OCI-M1 (cell line): ENCODE measurements at regions not wholly inside any gene's neighbourhood (a gene's known extent, or its start where the extent isn't known, plus 50 kb on each side); places are given as distances from the start of the nearest gene placed in this dataset.

ENCODE experiments used
- DNase-seq: peaks from one replicate; lab custom pipeline; 2025; lab: John Stamatoyannopoulos, UW

DNA sequence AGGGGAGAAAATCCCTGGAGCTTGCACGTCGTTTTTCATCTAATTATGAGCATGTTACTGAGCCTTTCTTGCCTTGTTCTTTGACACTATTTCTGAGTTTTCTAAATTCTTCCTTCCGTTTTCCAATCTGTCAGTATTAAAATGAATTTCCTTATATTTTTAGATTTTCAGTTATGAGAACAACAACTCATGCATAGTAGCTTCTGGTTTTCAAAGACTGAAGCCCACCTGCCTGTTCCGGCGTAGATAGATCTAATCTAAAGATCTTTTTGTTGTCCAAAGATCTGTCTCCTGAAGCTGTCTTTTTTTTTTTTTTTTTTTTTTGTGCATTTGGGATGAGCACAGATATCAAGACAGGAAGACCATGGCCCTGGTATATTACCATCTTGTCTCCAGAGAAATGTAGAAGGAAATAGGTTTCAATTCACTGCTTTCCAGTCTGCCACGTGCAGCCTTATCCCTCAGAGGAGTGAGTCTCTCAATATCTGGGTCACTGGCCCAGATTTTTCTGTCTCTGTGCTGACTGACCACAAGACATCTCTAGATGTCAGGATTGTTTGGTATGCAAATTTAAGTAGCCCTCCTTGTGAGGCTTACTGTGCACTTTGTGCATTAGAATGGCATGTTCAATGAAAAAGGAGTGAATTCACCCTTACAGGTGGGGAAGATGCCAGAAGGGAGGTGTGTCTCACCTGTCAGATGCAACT is 222.3 kb upstream of the TMC3 start:
- no peak for DNase-seq

DNA sequence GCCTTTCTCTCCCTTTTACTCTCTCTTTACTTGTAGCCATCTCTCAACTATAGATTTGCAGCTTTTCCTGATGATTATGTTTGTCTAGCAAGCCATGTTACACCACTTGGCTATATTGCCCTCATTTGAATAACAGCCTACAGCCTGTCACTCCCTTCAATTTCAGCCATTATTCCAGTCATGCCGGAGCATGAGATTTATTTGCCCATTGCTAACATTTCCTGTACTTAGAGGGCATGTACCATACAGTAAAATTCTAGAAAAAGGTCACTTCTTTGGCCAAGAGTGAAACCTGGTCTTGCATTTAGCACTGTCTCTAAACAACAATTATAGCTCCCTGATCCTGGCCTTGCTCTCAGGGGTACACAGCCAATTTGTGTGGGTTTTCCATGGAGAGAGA is 221.7 kb upstream of the TMC3 start:
- no peak for DNase-seq

- no peak for DNase-seq
These were observed 215.7 kb upstream of the TMC3 start for GRCh38 chr15:81589671-81590070.

DNA sequence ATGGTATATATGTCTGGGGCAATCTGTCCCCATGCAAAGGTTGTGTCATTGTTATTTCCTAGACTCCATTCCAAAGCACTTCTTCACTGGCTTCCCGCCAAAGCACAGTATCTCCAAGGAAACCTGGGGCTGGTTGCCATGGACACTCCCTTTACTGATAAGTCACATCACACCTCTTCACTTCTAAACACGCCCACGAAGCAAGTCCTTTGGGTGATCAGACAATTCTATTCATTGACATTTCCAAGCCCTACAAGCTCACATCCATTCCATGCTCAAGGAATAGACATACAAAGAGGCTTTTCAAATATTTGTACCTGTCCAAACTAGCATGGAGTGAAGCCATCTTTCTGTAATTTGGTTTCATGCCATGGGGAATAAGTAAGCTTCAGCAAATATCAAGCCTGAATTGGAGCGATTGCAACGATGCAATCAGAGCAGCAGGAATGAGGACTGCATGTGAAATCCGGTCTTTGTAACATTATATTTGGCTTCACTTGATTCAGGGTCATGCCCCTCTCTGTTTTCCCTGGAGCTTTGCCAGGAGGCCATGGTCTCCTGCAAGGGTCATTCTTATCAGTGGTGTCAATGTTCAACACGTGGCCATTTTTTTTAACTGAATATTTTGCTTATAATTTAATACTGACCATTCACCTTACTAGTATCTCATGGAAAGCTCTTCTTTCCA is 201.6 kb upstream of the TMC3 start:
- peak; percentile 4 for DNase-seq

GRCh38 chr15:81573098-81573746 is 199.2 kb upstream of the TMC3 start:
- DNase-seq, result no peak

- no peak for DNase-seq
These were observed 198.2 kb upstream of the TMC3 start for GRCh38 chr15:81572190-81572589.

DNA sequence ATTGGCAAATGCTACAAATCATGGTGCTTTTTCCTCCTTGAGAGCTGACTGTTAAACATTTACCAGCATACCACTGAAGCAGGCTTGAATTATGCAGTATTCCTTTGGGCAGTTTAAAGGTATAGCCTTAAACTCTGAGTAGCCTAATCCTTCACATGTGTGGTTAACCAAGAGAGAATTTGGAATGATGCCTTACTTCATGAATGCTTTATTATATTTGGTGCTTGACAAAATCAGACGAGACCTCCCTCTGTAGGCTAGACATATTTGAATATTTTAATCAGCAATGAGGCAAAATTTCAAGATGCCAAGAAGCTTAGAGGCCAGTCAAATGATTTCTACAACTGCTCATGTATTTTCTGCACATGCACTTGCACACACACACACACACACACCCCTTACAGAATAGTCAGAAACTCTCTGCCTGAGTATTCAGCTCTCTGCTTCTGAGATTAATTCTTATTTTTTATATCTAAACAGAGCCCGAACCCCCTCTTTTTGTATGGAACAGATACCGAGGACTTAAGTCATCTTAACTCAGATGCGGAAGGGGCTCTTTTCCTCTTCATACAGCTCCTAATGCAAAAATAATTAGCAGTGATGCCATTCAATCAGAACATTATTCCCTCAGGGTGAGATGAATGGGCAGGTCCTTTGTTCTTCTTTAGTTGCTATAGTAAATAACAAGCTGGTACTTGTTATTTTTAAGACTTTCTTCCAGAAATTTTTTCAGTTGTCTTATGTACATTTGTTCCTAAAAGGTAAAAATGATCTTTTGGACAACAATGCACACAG is 195.5 kb upstream of the TMC3 start:
- DNase-seq, result no peak

GRCh38 chr15:81567924-81568323 is 193.9 kb upstream of the TMC3 start:
- no peak for DNase-seq

DNA sequence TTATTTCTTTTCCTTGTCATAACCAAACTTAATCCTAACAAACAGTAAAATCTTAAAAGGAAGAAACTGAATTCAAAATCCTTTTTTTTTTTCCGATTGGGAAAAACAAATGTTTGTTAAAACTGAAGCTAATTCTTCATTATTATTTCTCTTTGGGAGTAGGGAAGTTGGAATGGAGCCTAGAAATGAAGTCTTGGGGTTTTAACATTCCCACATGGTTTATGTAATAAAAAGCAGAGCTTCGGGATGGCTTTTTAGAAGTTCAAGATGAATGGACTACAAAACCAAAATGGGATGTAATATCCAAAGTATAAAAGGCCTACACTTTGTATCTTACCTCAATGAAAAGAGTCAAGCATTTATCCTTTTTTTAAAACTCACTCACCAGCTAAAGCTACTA is 189.0 kb upstream of the TMC3 start:
- DNase-seq, result no peak

DNA sequence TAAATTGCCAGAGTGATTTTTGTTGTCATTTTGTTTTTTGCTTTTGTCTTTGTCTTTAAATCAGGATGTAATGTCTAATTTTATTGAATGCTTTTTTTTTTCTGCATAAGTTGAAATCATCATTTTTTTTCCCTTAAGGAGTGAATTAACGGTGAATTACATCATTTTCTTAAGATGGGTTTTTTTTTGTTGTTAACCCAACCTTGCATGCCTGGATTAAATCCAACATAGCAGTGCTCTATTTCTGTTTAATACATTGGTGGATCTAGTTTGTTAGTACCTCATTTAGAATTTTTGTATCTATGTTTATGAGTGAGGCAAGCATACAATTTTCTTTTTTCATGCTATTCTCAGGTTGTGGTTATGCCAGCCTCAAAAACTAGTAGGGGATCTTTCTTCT is 186.4 kb upstream of the TMC3 start:
- no peak for DNase-seq

DNA sequence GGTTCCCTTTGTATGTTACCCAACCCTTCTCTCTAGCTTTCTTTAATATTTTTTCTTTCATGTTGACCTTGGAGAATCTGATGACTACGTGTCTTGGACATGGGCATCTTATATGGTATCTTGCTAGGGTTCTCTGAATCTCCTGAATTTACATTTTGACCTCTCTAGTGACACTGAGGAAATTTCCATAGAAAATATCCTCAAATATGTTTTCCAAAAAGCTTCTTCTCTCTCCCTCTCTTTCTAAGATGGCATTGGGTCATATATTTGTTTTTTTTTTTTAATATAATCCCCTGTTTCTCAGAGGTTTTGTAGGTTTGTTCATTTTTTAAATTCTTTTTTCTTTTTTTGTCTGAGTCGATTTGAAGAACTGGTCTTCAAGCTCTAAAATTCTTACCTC is 184.0 kb upstream of the TMC3 start:
- no peak for DNase-seq

- DNase-seq, result no peak
These were observed 181.3 kb upstream of the TMC3 start for GRCh38 chr15:81555346-81555745.

DNA sequence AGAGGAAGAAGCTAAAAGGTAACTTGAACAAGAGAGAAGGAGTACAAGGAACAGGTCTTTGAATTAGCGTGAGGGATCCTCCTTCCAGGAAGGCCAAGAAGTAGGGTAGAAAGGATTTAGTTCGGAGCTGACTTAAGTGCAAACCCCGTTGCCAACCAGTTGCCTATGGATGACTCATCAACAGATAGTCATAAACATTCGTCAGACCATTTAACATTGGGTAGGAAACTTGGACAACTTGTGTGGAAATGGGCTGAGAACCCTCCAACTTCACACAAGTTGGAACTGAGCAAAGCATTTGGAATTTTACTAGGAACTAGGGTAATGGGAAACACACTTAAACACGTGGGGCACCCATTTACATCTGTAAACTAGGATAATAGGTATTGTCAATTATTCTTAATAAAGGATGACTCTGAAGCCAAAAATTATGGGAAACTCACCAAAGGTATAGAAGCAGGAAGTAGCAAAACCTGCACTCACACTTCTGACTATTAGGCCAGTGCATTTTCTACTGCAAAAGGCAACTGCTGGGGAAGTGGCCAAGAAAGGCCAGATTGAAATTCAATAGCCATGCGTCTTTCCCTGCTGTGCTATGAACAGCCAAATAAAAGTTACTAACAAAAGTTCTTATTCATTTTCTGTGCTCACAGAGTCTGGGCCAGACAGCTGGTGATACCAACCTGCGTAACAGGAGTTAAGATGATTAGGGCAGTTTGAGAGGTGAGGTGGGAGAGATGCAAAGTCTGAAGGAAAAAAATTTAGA is 174.5 kb upstream of the TMC3 start:
- DNase-seq, result no peak

DNA sequence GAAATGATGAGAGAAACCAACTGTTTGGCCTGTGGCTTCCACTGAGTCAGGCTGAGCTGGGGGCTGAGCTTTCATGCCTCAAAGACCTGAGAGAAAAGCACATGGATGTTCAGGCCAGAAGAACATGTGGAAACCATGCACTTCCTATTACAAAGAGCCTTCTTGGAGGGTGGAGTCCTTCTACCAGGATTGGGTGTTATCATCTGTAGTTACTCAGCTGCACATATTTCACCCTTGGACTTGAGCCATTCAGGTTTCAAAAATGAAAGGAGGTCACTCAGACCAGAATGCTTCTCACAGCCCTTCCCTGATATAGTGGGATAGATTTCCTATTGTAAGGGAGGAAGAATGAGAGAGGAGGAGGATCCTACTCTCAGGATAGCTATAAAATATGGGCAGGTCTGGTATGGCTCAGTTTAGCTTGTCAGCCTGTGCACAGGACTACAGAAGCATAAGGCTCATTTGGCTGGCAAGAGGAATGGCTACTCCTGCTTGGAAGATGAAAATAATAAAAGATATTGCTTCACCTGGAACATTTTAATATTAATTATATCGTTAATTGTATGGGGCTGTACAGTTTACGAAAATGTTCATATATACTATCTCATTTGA is 173.6 kb upstream of the TMC3 start:
- DNase-seq, result no peak

GRCh38 chr15:81544385-81544784 is 170.4 kb upstream of the TMC3 start:
- DNase-seq, result no peak

DNA sequence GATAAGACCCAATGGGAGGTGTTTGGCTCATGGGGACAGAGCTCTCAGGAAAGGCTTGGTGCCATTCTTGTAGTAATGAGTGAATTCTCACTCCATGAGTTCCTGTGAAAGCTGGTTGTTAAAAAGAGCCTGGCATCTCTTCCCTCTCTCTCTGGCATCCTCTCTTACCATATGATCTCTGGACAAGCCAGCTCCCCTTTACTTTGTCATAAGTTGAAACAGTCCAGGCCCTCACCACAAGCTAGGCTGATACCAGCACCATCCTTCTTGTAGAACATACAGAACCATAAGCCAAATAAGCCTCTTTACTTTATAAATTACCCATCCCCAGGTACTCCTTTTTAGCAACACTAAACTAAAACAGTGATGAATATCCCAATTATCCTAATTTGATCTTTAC is 166.9 kb upstream of the TMC3 start:
- no peak for DNase-seq

DNA sequence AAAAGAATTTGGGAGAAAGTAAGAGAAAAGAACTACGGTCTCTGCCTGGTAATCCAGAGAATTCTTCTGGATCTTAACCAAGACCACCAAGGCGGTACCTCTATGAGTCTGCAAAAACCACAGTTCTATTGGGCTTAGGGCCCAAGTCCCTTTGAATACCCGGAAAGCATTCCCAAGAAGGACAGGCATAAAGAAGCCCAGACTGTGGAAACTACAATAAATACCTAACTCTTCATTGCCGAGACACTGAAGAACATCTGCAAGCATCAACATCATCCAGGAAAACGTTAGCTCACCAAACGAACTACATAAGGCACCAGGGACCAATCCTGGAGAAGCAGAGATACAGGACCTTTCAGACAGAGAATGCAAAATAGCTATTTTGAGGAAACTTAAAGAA is 162.3 kb upstream of the TMC3 start:
- DNase-seq, result no peak

DNA sequence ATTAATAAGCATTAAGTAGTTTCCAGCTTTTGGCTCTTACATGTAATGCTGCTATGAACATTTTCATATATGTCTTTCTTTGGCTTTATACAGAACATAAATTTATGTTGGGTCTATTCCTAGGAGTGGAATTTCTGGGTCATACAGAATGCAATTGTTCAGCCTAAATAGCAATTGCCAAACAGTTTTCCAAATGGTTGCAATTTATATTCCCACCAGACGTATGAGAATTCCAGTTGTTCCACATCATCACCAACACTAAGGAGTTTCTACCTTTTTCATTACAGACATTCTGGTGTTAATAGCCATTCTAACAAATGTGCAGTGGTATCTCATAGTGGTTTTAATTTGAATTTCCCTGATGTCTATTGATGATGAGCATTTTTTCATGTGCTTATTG is 160.1 kb upstream of the TMC3 start:
- no peak for DNase-seq

- no peak for DNase-seq
These were observed 158.0 kb upstream of the TMC3 start for GRCh38 chr15:81532001-81532400.

GRCh38 chr15:81531109-81531592 is 157.1 kb upstream of the TMC3 start:
- no peak for DNase-seq

DNA sequence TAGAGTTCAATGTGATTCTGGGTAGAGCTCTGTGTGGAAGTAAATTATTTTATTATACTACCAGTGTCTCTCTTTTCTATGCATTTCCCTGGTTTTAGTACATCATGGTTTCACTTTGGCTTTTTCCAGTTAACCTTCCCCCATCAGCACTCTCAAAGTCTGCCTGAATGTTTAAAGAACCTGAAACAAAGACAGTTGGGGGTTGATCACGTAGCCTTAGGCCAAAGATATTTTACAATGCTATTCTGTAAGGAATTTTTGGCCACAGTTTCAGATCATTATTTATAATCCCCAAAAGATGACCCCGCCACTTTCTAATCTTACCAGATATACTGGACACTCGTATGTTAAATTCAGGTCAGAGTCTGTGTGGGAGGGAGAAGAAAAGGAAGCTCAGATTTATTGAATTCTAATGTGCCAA is 156.3 kb upstream of the TMC3 start:
- DNase-seq, result no peak
